ENCODE measurements at regions not wholly inside any gene's neighbourhood (a gene's known extent, or its start where the extent isn't known, plus 50 kb on each side); places are given as distances from the start of the nearest gene placed in this dataset.

GRCh38 chr14:25570483-25570882 is 520.5 kb upstream of the STXBP6 start:
- Histone ChIP-seq H3K9me3 (no peaks in the 10 kb centered on the region), H3K27ac (no peak overlapping the region), H3K36me3 (no peaks in the 10 kb centered on the region), H3K4me1 (no peaks in the 10 kb centered on the region), H3K27me3 (no peaks in the 10 kb centered on the region), H3K4me3 (replicated peaks in 1 of 3) (no peak overlapping the region)
- no peak for DNase-seq
- no peak for TF ChIP-seq POLR2A (IDR thresholded peaks at IDR 0.05)
- TF ChIP-seq CTCF (IDR thresholded peaks at IDR 0.05), result no peak
- intact Hi-C loops (cut with DNase I), result no loop called here
- WGBS, 2 donors, result 16 to 35% methylated on average over 4 of the region's 4 CpGs

GRCh38 chr14:25557466-25557865 is 507.5 kb upstream of the STXBP6 start:
- H3K4me1 ChIP-seq, result no peaks in the 10 kb centered on the region
- H3K27me3 ChIP-seq, result no peaks in the 10 kb centered on the region
- no peak for DNase-seq
- H3K9me3 ChIP-seq, result no peaks in the 10 kb centered on the region
- WGBS, 2 donors, result 53 to 63% methylated on average over 1 of the region's 1 CpG
- no peak overlapping the region for H3K27ac ChIP-seq
- intact Hi-C loops (cut with DNase I), result no loop called here
- TF ChIP-seq POLR2A (IDR thresholded peaks at IDR 0.05), result no peak
- TF ChIP-seq CTCF (IDR thresholded peaks at IDR 0.05), result no peak
- H3K4me3 ChIP-seq (replicated peaks in 1 of 3), result no peak overlapping the region
- H3K36me3 ChIP-seq, result no peaks in the 10 kb centered on the region

GRCh38 chr14:25552826-25553225 is 502.9 kb upstream of the STXBP6 start:
- Histone ChIP-seq H3K4me3 (replicated peaks in 1 of 3) (no peak overlapping the region), H3K27me3 (no peaks in the 10 kb centered on the region), H3K9me3 (no peaks in the 10 kb centered on the region), H3K36me3 (no peaks in the 10 kb centered on the region), H3K27ac (no peak overlapping the region), H3K4me1 (no peaks in the 10 kb centered on the region)
- WGBS, 2 donors, result 46 to 67% methylated on average over 2 of the region's 2 CpGs
- intact Hi-C loops (cut with DNase I), result no loop called here
- TF ChIP-seq CTCF (IDR thresholded peaks at IDR 0.05), result no peak
- no peak for TF ChIP-seq POLR2A (IDR thresholded peaks at IDR 0.05)
- DNase-seq, result no peak

- no peak for DNase-seq
- intact Hi-C loops (cut with DNase I), result no loop called here
- Histone ChIP-seq H3K27me3 (no peaks in the 10 kb centered on the region), H3K27ac (no peak overlapping the region), H3K36me3 (no peaks in the 10 kb centered on the region), H3K4me3 (replicated peaks in 1 of 3) (no peak overlapping the region), H3K4me1 (no peaks in the 10 kb centered on the region), H3K9me3 (no peaks in the 10 kb centered on the region)
- 50 to 53% methylated on average over 3 of the region's 3 CpGs for WGBS, 2 donors
- TF ChIP-seq POLR2A (IDR thresholded peaks at IDR 0.05) (no peak), CTCF (IDR thresholded peaks at IDR 0.05) (no peak)
These were observed 501.7 kb upstream of the STXBP6 start for GRCh38 chr14:25551674-25552073.

- no peaks in the 10 kb centered on the region for H3K9me3 ChIP-seq
- H3K4me1 ChIP-seq, result no peaks in the 10 kb centered on the region
- no peak overlapping the region for H3K27ac ChIP-seq
- 81 to 82% methylated on average over 2 of the region's 2 CpGs for WGBS, 2 donors
- DNase-seq, result no peak
- no peaks in the 10 kb centered on the region for H3K27me3 ChIP-seq
- H3K36me3 ChIP-seq, result no peaks in the 10 kb centered on the region
- intact Hi-C loops (cut with DNase I), result no loop called here
- no peak overlapping the region for H3K4me3 ChIP-seq (replicated peaks in 1 of 3)
- TF ChIP-seq CTCF (IDR thresholded peaks at IDR 0.05) (no peak), POLR2A (IDR thresholded peaks at IDR 0.05) (no peak)
These were observed 496.9 kb upstream of the STXBP6 start for GRCh38 chr14:25546826-25547225.

Data from thyroid gland (tissue), 4 donors.